Endothelial cell of umbilical vein (primary cell): ENCODE measurements at regions not wholly inside any gene's neighbourhood (a gene's known extent, or its start where the extent isn't known, plus 50 kb on each side); places are given as distances from the start of the nearest gene placed in this dataset.

Experiments used
- BruUV-seq: library from RNA; stranded (reverse); fragments of 400-500 nt; replicated peaks from 2 replicates; lab custom pipeline; 2021; lab: Mats Ljungman, UMichigan
- CTCF ChIA-PET: fragments of 300-600, 350-600 bp; sonication (Branson Sonifier 250); formaldehyde crosslinking; loops from one replicate; lab custom pipeline; 2021; ENCODE audit warnings: antibody characterized with exemption, inconsistent platforms; lab: Charles Lee
- POLR2A ChIA-PET: fragments of 300-600, 350-600 bp; sonication (Branson Sonifier 250); formaldehyde crosslinking; loops from one replicate; lab custom pipeline; 2021; ENCODE audit warnings: antibody characterized with exemption, inconsistent platforms; lab: Charles Lee
- DNase-seq: peaks from one replicate; pipeline ENCODE4 v3.0.0-alpha.2; 2011; ENCODE audit warnings: low read depth, low spot score
- FAIRE-seq: peaks from 2 replicates; lab custom pipeline; 2011; peaks lifted over from hg19 to GRCh38; lab: Jason Lieb, UNC
- H2AFZ ChIP-seq: 2 replicates; pipeline ENCODE4 v1.6.0; 2012; ENCODE audit warnings: low read depth, low read length, control low read depth, inconsistent platforms
- H3K27ac ChIP-seq: 2 replicates; pipeline ENCODE4 v1.5.1; 2011; ENCODE audit warnings: low read depth, mild to moderate bottlenecking, control low read depth, low read length, moderate library complexity; ENCODE audit not compliant: insufficient read depth
- H3K27me3 ChIP-seq, 2 experiments: 2 replicates each; pipeline versions ENCODE4 v1.6.0 to v1.6.1; 2011; ENCODE audit warnings: low read length in 2 of 2, mixed read lengths in 1 of 2; ENCODE audit not compliant: control insufficient read depth in 2 of 2, insufficient read depth in 2 of 2
- H3K36me3 ChIP-seq, 2 experiments: 2 replicates in 1 of 2; 3 replicates in 1 of 2; pipeline ENCODE4 v1.5.1; 2011; ENCODE audit warnings: low read length in 2 of 2, mild to moderate bottlenecking in 1 of 2, moderate library complexity in 1 of 2; ENCODE audit not compliant: control insufficient read depth in 2 of 2, insufficient read depth in 2 of 2; ENCODE audit errors: extremely low read depth in 1 of 2
- H3K4me1 ChIP-seq: 3 replicates; pipeline ENCODE4 v1.5.1; 2011; ENCODE audit warnings: mild to moderate bottlenecking, low read length; ENCODE audit not compliant: control insufficient read depth, insufficient read depth; ENCODE audit errors: extremely low read depth
- H3K4me2 ChIP-seq: 2 replicates; pipeline ENCODE4 v1.6.1; 2011; ENCODE audit warnings: low read length, control low read depth, mixed read lengths; ENCODE audit not compliant: insufficient read depth
- H3K4me3 ChIP-seq, 3 experiments: fragments of 200-600 bp in 1 of 3; sonication (generic), shearing (Covaris generic) in 1 of 3; replicated peaks in 1 of 3; 2 replicates each; pipeline ENCODE4 v1.5.1; 2011 to 2016; ENCODE audit warnings: control low read depth in 3 of 3, low read length in 3 of 3, mild to moderate bottlenecking in 2 of 3, inconsistent platforms in 1 of 3, low read depth in 1 of 3, moderate library complexity in 1 of 3; ENCODE audit not compliant: insufficient read depth in 1 of 3
- H3K79me2 ChIP-seq: 2 replicates; pipeline ENCODE4 v1.6.0; 2012; ENCODE audit warnings: low read length, inconsistent platforms; ENCODE audit not compliant: control insufficient read depth, insufficient read depth
- H3K9ac ChIP-seq: replicated peaks from 2 replicates; pipeline ENCODE3; 2011; ENCODE audit warnings: low read length, control low read depth; ENCODE audit not compliant: insufficient read depth; ENCODE audit errors: extremely low read depth
- H3K9me1 ChIP-seq: replicated peaks from 3 replicates; pipeline ENCODE4 v1.6.0; 2011; ENCODE audit warnings: mild to moderate bottlenecking, low read length; ENCODE audit not compliant: control insufficient read depth, insufficient read depth; ENCODE audit errors: extremely low read depth
- H3K9me3 ChIP-seq: replicated peaks from 2 replicates; pipeline ENCODE4 v1.5.1; 2012; ENCODE audit warnings: low read length, inconsistent platforms; ENCODE audit not compliant: control insufficient read depth, insufficient read depth
- H4K20me1 ChIP-seq: replicated peaks from 2 replicates; pipeline ENCODE3; 2011; ENCODE audit warnings: mild to moderate bottlenecking, low read length; ENCODE audit not compliant: control insufficient read depth, insufficient read depth; ENCODE audit errors: extremely low read depth
- EZH2 ChIP-seq: IDR thresholded peaks from 2 replicates; pipeline ENCODE4 v1.6.1; 2012; ENCODE audit warnings: borderline replicate concordance, low read depth, mild to moderate bottlenecking, moderate library complexity, low read length, inconsistent platforms; ENCODE audit not compliant: severe bottlenecking
- FOS ChIP-seq: IDR thresholded peaks from 2 replicates; pipeline ENCODE4 v1.6.1; 2011; ENCODE audit warnings: mild to moderate bottlenecking, low read length, moderate library complexity, borderline replicate concordance; ENCODE audit not compliant: insufficient read depth
- GATA2 ChIP-seq: IDR thresholded peaks from 2 replicates; pipeline ENCODE4 v1.7.0; 2011; ENCODE audit warnings: low read depth, mild to moderate bottlenecking, moderate library complexity, mixed read lengths, low read length; ENCODE audit not compliant: insufficient read length, insufficient read depth
- JUN ChIP-seq: IDR thresholded peaks from 2 replicates; pipeline ENCODE4 v1.6.1; 2011; ENCODE audit warnings: borderline replicate concordance, low read depth; ENCODE audit not compliant: insufficient read length, insufficient read depth
- MAX ChIP-seq: IDR thresholded peaks from 2 replicates; pipeline ENCODE4 v1.6.1; 2011; ENCODE audit not compliant: insufficient read depth, insufficient read length
- MYC ChIP-seq: IDR thresholded peaks from one replicate; pipeline ENCODE4 v1.6.1; 2011; ENCODE audit warnings: mild to moderate bottlenecking, low read depth, low read length
- POLR2A ChIP-seq: IDR thresholded peaks from 2 replicates; pipeline ENCODE4 v1.6.1; 2012; ENCODE audit warnings: low read depth, mild to moderate bottlenecking, control low read depth, low read length
- POLR2AphosphoS5 ChIP-seq: IDR thresholded peaks from 2 replicates; pipeline ENCODE4 v1.6.1; 2012; ENCODE audit warnings: low read depth, mild to moderate bottlenecking, control low read depth, low read length, moderate library complexity; ENCODE audit not compliant: insufficient read depth
- dilution Hi-C: fragments of 300-500 bp; cut with MboI; formaldehyde crosslinking; loops from one replicate; pipeline ENCODE4 v1.15.0; 2019; ENCODE audit warnings: low sequenced_read_pairs; ENCODE audit not compliant: extremely low pct_ligation_motif_present
- intact Hi-C: fragments of 100-400 bp; cut with micrococcal nuclease; formaldehyde crosslinking; loops from one replicate; pipeline ENCODE4 v1.10.0; 2022
- TF ChIP-seq, protein P1 (sequence below), 2 donors: IDR thresholded peaks; 1 replicate in 1 of 2; 2 replicates in 1 of 2; pipeline ENCODE4 v1.5.1; 2011; ENCODE audit warnings: low read length in 2 of 2, mild to moderate bottlenecking in 2 of 2, moderate library complexity in 2 of 2, control low read depth in 1 of 2, inconsistent platforms in 1 of 2, low read depth in 1 of 2; ENCODE audit not compliant: insufficient read depth in 1 of 2; ENCODE audit errors: extremely low read depth in 1 of 2

DNA sequence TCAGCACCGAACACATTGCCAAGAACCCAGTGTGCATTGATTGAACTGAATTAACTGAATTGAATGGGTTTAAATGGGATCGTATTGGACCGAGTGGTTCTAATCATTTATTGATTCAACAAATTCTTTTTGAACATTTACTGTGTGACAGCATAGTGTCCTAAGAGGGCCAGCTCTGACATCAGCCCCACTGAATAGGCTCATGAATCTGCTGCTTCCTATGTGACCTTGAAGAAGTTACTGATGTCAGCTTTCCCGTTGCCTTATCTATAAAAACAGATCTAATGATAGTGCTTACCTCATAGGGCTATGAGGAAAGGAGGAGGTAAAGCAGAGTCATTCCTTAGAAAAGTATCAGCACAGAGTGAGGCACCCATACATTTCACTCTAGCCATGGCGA lies 226.3 kb downstream of the CBLN1 start:
- Histone ChIP-seq H3K4me1 (no peaks in the 10 kb centered on the region), H3K4me2 (no peak overlapping the region), H3K27ac (no peak overlapping the region), H3K27me3 (no peaks in the 10 kb centered on the region), H4K20me1 (no peaks in the 10 kb centered on the region), H3K9me1 (no peaks in the 10 kb centered on the region), H3K36me3 (no peaks in the 10 kb centered on the region), H3K9ac (no peak overlapping the region), H3K4me3 (no peak overlapping the region), H3K79me2 (no peaks in the 10 kb centered on the region), H3K9me3 (peaks cover 8% of the 10 kb centered on the region), H2AFZ (no peak overlapping the region)
- ChIA-PET POLR2A (no interaction called here), CTCF (no interaction called here)
- TF ChIP-seq JUN (no peak), MAX (no peak), POLR2AphosphoS5 (no peak), GATA2 (no peak), EZH2 (no peak), POLR2A (no peak), FOS (no peak), MYC (no peak)
- TF ChIP-seq, protein P1, sequence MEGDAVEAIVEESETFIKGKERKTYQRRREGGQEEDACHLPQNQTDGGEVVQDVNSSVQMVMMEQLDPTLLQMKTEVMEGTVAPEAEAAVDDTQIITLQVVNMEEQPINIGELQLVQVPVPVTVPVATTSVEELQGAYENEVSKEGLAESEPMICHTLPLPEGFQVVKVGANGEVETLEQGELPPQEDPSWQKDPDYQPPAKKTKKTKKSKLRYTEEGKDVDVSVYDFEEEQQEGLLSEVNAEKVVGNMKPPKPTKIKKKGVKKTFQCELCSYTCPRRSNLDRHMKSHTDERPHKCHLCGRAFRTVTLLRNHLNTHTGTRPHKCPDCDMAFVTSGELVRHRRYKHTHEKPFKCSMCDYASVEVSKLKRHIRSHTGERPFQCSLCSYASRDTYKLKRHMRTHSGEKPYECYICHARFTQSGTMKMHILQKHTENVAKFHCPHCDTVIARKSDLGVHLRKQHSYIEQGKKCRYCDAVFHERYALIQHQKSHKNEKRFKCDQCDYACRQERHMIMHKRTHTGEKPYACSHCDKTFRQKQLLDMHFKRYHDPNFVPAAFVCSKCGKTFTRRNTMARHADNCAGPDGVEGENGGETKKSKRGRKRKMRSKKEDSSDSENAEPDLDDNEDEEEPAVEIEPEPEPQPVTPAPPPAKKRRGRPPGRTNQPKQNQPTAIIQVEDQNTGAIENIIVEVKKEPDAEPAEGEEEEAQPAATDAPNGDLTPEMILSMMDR (IDR thresholded peaks at IDR 0.05; ENCODE audit: extremely low read depth in 1 of 2, insufficient read depth in 1 of 2, low read depth in 1 of 2, low read length in 2 of 2) = no peak
- no peak for DNase-seq
- intact Hi-C loops = no loop called here
- no peak for FAIRE-seq
- BruUV-seq = no TSS peak
- dilution Hi-C loops = no loop called here
